HCT116 (cell line): ENCODE measurements at regions not wholly inside any gene's neighbourhood (a gene's known extent, or its start where the extent isn't known, plus 50 kb on each side); places are given as distances from the start of the nearest gene placed in this dataset.

Experiments
- ATAC-seq: fragments of 200-7000 bp; cut with Tn5 transposase; 2 replicates; pipeline ENCODE4 v1.9.1; 2020; ENCODE audit warnings: mild to moderate bottlenecking, moderate library complexity
- BruUV-seq: library from RNA; stranded (reverse); fragments of 400-500 nt; replicated peaks from 2 replicates; lab custom pipeline; 2021; lab: Mats Ljungman, UMichigan
- CTCF ChIA-PET: fragments of 300-600 bp; sonication (Branson Sonifier 250); formaldehyde crosslinking; loops from one replicate; lab custom pipeline; 2021; ENCODE audit warnings: antibody characterized with exemption; lab: Charles Lee
- POLR2A ChIA-PET: fragments of 300-600, 350-600 bp; sonication (Branson Sonifier 250); formaldehyde crosslinking; loops from one replicate; lab custom pipeline; 2021; ENCODE audit warnings: antibody characterized with exemption; lab: Charles Lee
- RAD21 ChIA-PET, 2 experiments: fragments of 300-600 bp; sonication (Branson Sonifier 250); formaldehyde crosslinking; loops; one replicate each; lab custom pipeline; 2023; ENCODE audit warnings: low total read pairs in 2 of 2; ENCODE audit not compliant: uncharacterized antibody in 2 of 2, unreplicated experiment in 2 of 2, low non-redundant PET in 1 of 2; lab: Charles Lee
- DNase-seq: peaks from one replicate; pipeline ENCODE4 v3.0.0-alpha.2; 2010; ENCODE audit warnings: low read depth, low spot score
- H2AFZ ChIP-seq: fragments of 200-600 bp; shearing (Covaris generic), sonication (generic); 2 replicates; pipeline ENCODE4 v1.6.1; 2017; ENCODE audit warnings: low read depth, mixed run types, mixed read lengths, antibody characterized with exemption, low read length; ENCODE audit not compliant: poor library complexity, severe bottlenecking
- H3K27ac ChIP-seq: 2 replicates; pipeline ENCODE4 v1.5.1; 2012; ENCODE audit warnings: low read depth, low read length
- H3K27me3 ChIP-seq: fragments of 200-600 bp; sonication (generic); 2 replicates; pipeline ENCODE4 v1.6.1; 2016; ENCODE audit warnings: mixed run types, low read length, mixed read lengths; ENCODE audit not compliant: insufficient read depth
- H3K36me3 ChIP-seq, 2 experiments: fragments of 200-500 bp in 1 of 2; fragments of 200-600 bp in 1 of 2; sonication (Bioruptor generic) in 1 of 2; sonication (generic) in 1 of 2; 2 replicates each; pipeline versions ENCODE4 v1.5.1 to v1.6.1; 2014 to 2016; ENCODE audit warnings: low read length in 2 of 2, inconsistent platforms in 1 of 2, mixed read lengths in 1 of 2, mixed run types in 1 of 2; ENCODE audit not compliant: insufficient read depth in 2 of 2, control insufficient read depth in 1 of 2
- H3K4me1 ChIP-seq, 2 experiments: fragments of 200-600 bp in 1 of 2; sonication (generic) in 1 of 2; 2 replicates each; pipeline versions ENCODE4 v1.5.1 to v1.6.1; 2012 to 2017; ENCODE audit warnings: low read length in 2 of 2, inconsistent platforms in 1 of 2, mild to moderate bottlenecking in 1 of 2, mixed read lengths in 1 of 2, mixed run types in 1 of 2, moderate library complexity in 1 of 2; ENCODE audit not compliant: insufficient read depth in 2 of 2, control insufficient read depth in 1 of 2
- H3K4me2 ChIP-seq: fragments of 200-600 bp; sonication (generic); 2 replicates; pipeline ENCODE4 v1.6.1; 2017; ENCODE audit warnings: mixed run types, low read length, mixed read lengths
- H3K4me3 ChIP-seq, 2 experiments: fragments of 200-600 bp in 1 of 2; sonication (generic) in 1 of 2; replicated peaks in 1 of 2; 2 replicates each; pipeline ENCODE4 v1.5.1; 2011 to 2016; ENCODE audit warnings: low read length in 2 of 2, control low read depth in 1 of 2, low read depth in 1 of 2, mild to moderate bottlenecking in 1 of 2, mixed read lengths in 1 of 2, mixed run types in 1 of 2
- H3K79me2 ChIP-seq: fragments of 200-600 bp; sonication (generic); 2 replicates; pipeline ENCODE4 v1.6.1; 2017; ENCODE audit warnings: mild to moderate bottlenecking, mixed run types, low read length, moderate library complexity, mixed read lengths; ENCODE audit not compliant: insufficient read depth
- H3K9ac ChIP-seq: fragments of 200-600 bp; sonication (generic); 2 replicates; pipeline ENCODE4 v1.6.1; 2016; ENCODE audit warnings: low read length, mixed read lengths
- H3K9me2 ChIP-seq: fragments of 200-600 bp; sonication (generic), shearing (Covaris generic); 2 replicates; pipeline ENCODE4 v1.6.1; 2017; ENCODE audit warnings: mixed run types, mild to moderate bottlenecking, moderate library complexity; ENCODE audit not compliant: insufficient read depth
- H3K9me3 ChIP-seq, 2 experiments: fragments of 200-500 bp in 1 of 2; fragments of 200-600 bp in 1 of 2; sonication (Bioruptor generic) in 1 of 2; sonication (generic) in 1 of 2; 2 replicates each; pipeline ENCODE4 v1.6.1; 2014 to 2017; ENCODE audit warnings: low read length in 2 of 2, mixed read lengths in 2 of 2, inconsistent platforms in 1 of 2, low read depth in 1 of 2, mild to moderate bottlenecking in 1 of 2, mixed run types in 1 of 2, moderate library complexity in 1 of 2; ENCODE audit not compliant: control insufficient read depth in 1 of 2, insufficient read depth in 1 of 2
- H4K20me1 ChIP-seq: fragments of 200-600 bp; sonication (generic), shearing (Covaris generic); 2 replicates; pipeline ENCODE4 v1.6.1; 2017; ENCODE audit warnings: mixed run types, mild to moderate bottlenecking, moderate library complexity; ENCODE audit not compliant: insufficient read depth
- ATF3 ChIP-seq: IDR thresholded peaks from 2 replicates; pipeline ENCODE4 v1.6.1; 2012
- CBX3 ChIP-seq: IDR thresholded peaks from 2 replicates; pipeline ENCODE4 v1.6.1; 2012; ENCODE audit warnings: low read depth
- EGR1 ChIP-seq: IDR thresholded peaks from 2 replicates; pipeline ENCODE4 v1.6.1; 2012; ENCODE audit warnings: low read depth
- EZH2 ChIP-seq: fragments of 200-600 bp; sonication (generic); IDR thresholded peaks from 2 replicates; pipeline ENCODE4 v1.6.1; 2017; ENCODE audit warnings: antibody characterized with exemption, mixed run types
- EZH2phosphoT487 ChIP-seq: fragments of 200-600 bp; IDR thresholded peaks from 2 replicates; pipeline ENCODE4 v1.6.1; 2018; ENCODE audit warnings: antibody characterized with exemption, borderline replicate concordance
- JUND ChIP-seq: IDR thresholded peaks from 2 replicates; pipeline ENCODE4 v1.6.1; 2012
- RAD21 ChIP-seq: IDR thresholded peaks from 2 replicates; pipeline ENCODE4 v1.6.1; 2012; ENCODE audit warnings: low read depth, mild to moderate bottlenecking
- SIN3A ChIP-seq: IDR thresholded peaks from 2 replicates; pipeline ENCODE4 v1.6.1; 2012; ENCODE audit warnings: low read depth
- SP1 ChIP-seq: IDR thresholded peaks from 2 replicates; pipeline ENCODE4 v1.6.1; 2012; ENCODE audit warnings: low read depth
- SRF ChIP-seq: IDR thresholded peaks from 2 replicates; pipeline ENCODE4 v1.6.1; 2012; ENCODE audit warnings: low read depth
- TCF7L2 ChIP-seq: IDR thresholded peaks from 2 replicates; pipeline ENCODE4 v1.7.0; 2011; ENCODE audit warnings: borderline replicate concordance, inconsistent platforms; ENCODE audit not compliant: insufficient read depth, insufficient read length; ENCODE audit errors: extremely low read depth
- ZBTB33 ChIP-seq: IDR thresholded peaks from 2 replicates; pipeline ENCODE4 v1.6.1; 2011; ENCODE audit warnings: mild to moderate bottlenecking, low read length, moderate library complexity; ENCODE audit not compliant: insufficient replicate concordance; ENCODE audit errors: extremely low read depth
- ZNF274 ChIP-seq: fragments of 200-500 bp; sonication (Bioruptor generic); IDR thresholded peaks from 2 replicates; pipeline ENCODE4 v1.6.1; 2014; ENCODE audit warnings: mild to moderate bottlenecking, low read depth, low read length, inconsistent platforms
- intact Hi-C: fragments of 100-400 bp; cut with micrococcal nuclease; formaldehyde crosslinking; loops from 2 replicates; pipeline ENCODE4 v1.10.0; 2022
- TF ChIP-seq, protein P1 (sequence below), 3 experiments: fragments of 200-600 bp in 1 of 3; sonication (generic) in 1 of 3; IDR thresholded peaks in 2 of 3; conservative IDR thresholded peaks in 1 of 3; 2 replicates each; pipeline ENCODE4 v1.5.1; 2012 to 2017; ENCODE audit warnings: low read depth in 2 of 3, low read length in 2 of 3, antibody characterized with exemption in 1 of 3, borderline replicate concordance in 1 of 3, control low read depth in 1 of 3, mild to moderate bottlenecking in 1 of 3, mixed read lengths in 1 of 3, mixed run types in 1 of 3, moderate library complexity in 1 of 3; ENCODE audit not compliant: insufficient read depth in 1 of 3
- TF ChIP-seq, protein P2 (sequence below): IDR thresholded peaks from 2 replicates; pipeline ENCODE4 v1.6.1; 2012; ENCODE audit warnings: low read depth

GRCh38 chr2:67258831-67259230 lies 138.3 kb upstream of the ETAA1 start:
- Histone ChIP-seq H3K9me3 (no peaks in the 10 kb centered on the region), H2AFZ (no peak overlapping the region), H3K27ac (no peak overlapping the region), H3K27me3 (no peaks in the 10 kb centered on the region; the same call in 1 of the 2 replicates), H4K20me1 (no peaks in the 10 kb centered on the region), H3K4me2 (no peak overlapping the region), H3K79me2 (no peaks in the 10 kb centered on the region), H3K36me3 (no peaks in the 10 kb centered on the region), H3K9me2 (no peaks in the 10 kb centered on the region), H3K9ac (no peak overlapping the region), H3K4me1 (no peaks in the 10 kb centered on the region), H3K4me3 (no peak overlapping the region)
- DNase-seq (no peak), ATAC-seq (no peak)
- POLR2A ChIA-PET = no interaction called here
- CTCF ChIA-PET = no interaction called here
- BruUV-seq = no TSS peak
- RAD21 ChIA-PET = no interaction called here
- intact Hi-C loops = no loop called here
- TF ChIP-seq TCF7L2 = no peak
- TF ChIP-seq JUND = no peak
- TF ChIP-seq ZBTB33 = no peak
- TF ChIP-seq SP1 = no peak
- TF ChIP-seq EZH2phosphoT487 = no peak
- no peak for TF ChIP-seq ZNF274
- no peak for TF ChIP-seq SRF
- no peak for TF ChIP-seq EZH2
- no peak for TF ChIP-seq ATF3
- TF ChIP-seq CBX3 = no peak
- TF ChIP-seq RAD21 = no peak
- TF ChIP-seq SIN3A = no peak
- TF ChIP-seq EGR1 = no peak
- TF ChIP-seq, protein P1, sequence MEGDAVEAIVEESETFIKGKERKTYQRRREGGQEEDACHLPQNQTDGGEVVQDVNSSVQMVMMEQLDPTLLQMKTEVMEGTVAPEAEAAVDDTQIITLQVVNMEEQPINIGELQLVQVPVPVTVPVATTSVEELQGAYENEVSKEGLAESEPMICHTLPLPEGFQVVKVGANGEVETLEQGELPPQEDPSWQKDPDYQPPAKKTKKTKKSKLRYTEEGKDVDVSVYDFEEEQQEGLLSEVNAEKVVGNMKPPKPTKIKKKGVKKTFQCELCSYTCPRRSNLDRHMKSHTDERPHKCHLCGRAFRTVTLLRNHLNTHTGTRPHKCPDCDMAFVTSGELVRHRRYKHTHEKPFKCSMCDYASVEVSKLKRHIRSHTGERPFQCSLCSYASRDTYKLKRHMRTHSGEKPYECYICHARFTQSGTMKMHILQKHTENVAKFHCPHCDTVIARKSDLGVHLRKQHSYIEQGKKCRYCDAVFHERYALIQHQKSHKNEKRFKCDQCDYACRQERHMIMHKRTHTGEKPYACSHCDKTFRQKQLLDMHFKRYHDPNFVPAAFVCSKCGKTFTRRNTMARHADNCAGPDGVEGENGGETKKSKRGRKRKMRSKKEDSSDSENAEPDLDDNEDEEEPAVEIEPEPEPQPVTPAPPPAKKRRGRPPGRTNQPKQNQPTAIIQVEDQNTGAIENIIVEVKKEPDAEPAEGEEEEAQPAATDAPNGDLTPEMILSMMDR (IDR thresholded peaks at IDR 0.05 in 2 of 3, conservative IDR thresholded peaks at IDR 0.05 in 1 of 3; ENCODE audit: borderline replicate concordance in 1 of 3, insufficient read depth in 1 of 3, low read depth in 2 of 3, low read length in 2 of 3) = no peak
- TF ChIP-seq, protein P2, sequence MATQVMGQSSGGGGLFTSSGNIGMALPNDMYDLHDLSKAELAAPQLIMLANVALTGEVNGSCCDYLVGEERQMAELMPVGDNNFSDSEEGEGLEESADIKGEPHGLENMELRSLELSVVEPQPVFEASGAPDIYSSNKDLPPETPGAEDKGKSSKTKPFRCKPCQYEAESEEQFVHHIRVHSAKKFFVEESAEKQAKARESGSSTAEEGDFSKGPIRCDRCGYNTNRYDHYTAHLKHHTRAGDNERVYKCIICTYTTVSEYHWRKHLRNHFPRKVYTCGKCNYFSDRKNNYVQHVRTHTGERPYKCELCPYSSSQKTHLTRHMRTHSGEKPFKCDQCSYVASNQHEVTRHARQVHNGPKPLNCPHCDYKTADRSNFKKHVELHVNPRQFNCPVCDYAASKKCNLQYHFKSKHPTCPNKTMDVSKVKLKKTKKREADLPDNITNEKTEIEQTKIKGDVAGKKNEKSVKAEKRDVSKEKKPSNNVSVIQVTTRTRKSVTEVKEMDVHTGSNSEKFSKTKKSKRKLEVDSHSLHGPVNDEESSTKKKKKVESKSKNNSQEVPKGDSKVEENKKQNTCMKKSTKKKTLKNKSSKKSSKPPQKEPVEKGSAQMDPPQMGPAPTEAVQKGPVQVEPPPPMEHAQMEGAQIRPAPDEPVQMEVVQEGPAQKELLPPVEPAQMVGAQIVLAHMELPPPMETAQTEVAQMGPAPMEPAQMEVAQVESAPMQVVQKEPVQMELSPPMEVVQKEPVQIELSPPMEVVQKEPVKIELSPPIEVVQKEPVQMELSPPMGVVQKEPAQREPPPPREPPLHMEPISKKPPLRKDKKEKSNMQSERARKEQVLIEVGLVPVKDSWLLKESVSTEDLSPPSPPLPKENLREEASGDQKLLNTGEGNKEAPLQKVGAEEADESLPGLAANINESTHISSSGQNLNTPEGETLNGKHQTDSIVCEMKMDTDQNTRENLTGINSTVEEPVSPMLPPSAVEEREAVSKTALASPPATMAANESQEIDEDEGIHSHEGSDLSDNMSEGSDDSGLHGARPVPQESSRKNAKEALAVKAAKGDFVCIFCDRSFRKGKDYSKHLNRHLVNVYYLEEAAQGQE = no peak
